ENCODE measurements at regions not wholly inside any gene's neighbourhood (a gene's known extent, or its start where the extent isn't known, plus 50 kb on each side); places are given as distances from the start of the nearest gene placed in this dataset.

- TF ChIP-seq, protein P1, sequence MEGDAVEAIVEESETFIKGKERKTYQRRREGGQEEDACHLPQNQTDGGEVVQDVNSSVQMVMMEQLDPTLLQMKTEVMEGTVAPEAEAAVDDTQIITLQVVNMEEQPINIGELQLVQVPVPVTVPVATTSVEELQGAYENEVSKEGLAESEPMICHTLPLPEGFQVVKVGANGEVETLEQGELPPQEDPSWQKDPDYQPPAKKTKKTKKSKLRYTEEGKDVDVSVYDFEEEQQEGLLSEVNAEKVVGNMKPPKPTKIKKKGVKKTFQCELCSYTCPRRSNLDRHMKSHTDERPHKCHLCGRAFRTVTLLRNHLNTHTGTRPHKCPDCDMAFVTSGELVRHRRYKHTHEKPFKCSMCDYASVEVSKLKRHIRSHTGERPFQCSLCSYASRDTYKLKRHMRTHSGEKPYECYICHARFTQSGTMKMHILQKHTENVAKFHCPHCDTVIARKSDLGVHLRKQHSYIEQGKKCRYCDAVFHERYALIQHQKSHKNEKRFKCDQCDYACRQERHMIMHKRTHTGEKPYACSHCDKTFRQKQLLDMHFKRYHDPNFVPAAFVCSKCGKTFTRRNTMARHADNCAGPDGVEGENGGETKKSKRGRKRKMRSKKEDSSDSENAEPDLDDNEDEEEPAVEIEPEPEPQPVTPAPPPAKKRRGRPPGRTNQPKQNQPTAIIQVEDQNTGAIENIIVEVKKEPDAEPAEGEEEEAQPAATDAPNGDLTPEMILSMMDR (IDR thresholded peaks at IDR 0.05; ENCODE audit: low read length): no peak
- no peak for TF ChIP-seq EZH2 (optimal IDR thresholded peaks at IDR 0.05; ENCODE audit: low read depth, low read length)
- TF ChIP-seq EZH2phosphoT487 (IDR thresholded peaks at IDR 0.05; ENCODE audit: low read length): no peak
These were observed 257.8 kb downstream of the ETV1 start for GRCh38 chr7:13731643-13732042.
